ENCODE measurements at regions not wholly inside any gene's neighbourhood (a gene's known extent, or its start where the extent isn't known, plus 50 kb on each side); places are given as distances from the start of the nearest gene placed in this dataset.

DNA sequence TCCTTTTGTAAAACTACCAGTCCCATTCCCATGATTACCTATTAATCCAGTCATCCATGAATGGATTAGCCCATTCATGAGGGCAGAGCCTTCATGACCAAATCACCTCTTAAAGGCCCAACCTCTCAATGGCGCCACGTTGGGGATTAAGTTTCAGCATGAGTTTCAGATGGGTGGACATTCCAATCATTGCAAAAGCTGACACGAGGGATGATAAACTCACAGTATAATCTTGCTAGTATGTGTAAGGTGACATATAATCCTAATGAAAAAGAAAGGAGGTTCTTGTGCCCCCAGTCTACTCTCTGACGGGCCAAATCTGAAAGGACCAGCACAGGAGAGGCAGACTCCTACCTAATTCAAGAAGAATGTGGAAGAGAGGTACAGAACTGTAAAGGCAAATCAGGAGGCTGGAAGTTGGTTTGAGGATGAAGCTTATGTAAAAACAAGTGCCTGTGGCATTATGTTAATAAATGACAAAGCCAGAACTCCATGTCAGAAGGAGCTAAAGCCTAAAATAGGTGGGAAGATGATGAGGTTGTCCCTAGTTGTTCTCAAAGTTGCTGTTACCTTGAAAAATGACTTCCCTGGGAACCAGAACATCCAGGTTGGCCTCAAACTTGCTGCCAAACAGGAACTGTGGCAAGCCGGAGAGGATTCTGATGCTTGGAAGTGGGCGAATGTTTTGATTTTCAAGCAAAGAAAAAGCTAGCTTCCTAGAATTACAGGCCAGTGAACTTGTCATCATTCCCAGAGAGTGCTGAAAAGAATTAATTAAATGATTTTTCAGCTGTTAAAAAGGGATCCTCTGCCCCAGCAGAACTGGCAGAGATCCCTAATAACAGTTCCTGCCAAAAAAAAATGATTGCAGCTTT lies 106.5 kb upstream of the TIAM2 start:
- DNase-seq (no peak), ATAC-seq (no peak)
- no peaks in the 10 kb centered on the region for H3K27me3 ChIP-seq
- H3K4me3 ChIP-seq = no peak overlapping the region
- WGBS, 2 donors = 60 to 66% methylated on average over 6 of the region's 6 CpGs
- H3K9me3 ChIP-seq = peaks cover 0 to 3% (median 0%) of the 10 kb centered on the region in 11 donors
- peaks cover 0 to 6% (median 0%) of the 10 kb centered on the region in 9 donors for H3K36me3 ChIP-seq
- TF ChIP-seq, protein P1, sequence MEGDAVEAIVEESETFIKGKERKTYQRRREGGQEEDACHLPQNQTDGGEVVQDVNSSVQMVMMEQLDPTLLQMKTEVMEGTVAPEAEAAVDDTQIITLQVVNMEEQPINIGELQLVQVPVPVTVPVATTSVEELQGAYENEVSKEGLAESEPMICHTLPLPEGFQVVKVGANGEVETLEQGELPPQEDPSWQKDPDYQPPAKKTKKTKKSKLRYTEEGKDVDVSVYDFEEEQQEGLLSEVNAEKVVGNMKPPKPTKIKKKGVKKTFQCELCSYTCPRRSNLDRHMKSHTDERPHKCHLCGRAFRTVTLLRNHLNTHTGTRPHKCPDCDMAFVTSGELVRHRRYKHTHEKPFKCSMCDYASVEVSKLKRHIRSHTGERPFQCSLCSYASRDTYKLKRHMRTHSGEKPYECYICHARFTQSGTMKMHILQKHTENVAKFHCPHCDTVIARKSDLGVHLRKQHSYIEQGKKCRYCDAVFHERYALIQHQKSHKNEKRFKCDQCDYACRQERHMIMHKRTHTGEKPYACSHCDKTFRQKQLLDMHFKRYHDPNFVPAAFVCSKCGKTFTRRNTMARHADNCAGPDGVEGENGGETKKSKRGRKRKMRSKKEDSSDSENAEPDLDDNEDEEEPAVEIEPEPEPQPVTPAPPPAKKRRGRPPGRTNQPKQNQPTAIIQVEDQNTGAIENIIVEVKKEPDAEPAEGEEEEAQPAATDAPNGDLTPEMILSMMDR (IDR thresholded peaks at IDR 0.05) = no peak
- peaks cover 3 to 44% (median 12%) of the 10 kb centered on the region in 9 donors for H3K4me1 ChIP-seq
- intact Hi-C loops (cut with DNase I) = no loop called here
- no peak overlapping the region for H3K27ac ChIP-seq

DNA sequence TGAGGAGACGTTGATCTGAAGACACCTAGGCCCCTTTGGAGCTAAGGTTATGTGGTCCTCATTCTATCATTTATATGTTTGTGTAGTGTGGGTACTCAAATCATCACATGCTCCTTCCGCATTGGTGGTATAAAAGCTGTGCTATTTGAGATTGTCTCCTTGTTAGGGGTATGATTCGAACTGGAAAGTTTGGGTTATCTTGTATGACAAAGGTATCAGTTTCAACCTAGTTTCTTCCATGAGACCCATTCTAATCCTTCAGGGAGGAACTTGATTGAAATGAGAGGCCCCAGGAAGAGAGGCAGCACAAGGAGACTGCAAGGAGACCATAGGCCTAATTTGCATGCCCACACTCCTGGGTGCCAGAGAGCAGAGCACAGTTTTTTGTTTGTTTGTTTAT lies 104.2 kb upstream of the TIAM2 start:
- intact Hi-C loops (cut with DNase I) = loop anchor here in 1 of 10 donors (2.0 kb wide), 1 partner anchor 58 kb away; no protein-coding TSS in a partner anchor
- ATAC-seq = no peak
- 99% methylated on average over 3 of the region's 3 CpGs for WGBS, 2 donors
- no peak for DNase-seq
- TF ChIP-seq, protein P1 (IDR thresholded peaks at IDR 0.05) = no peak
- Histone ChIP-seq H3K4me1 (peaks cover 3 to 49% (median 19%) of the 10 kb centered on the region in 9 donors), H3K27me3 (no peaks in the 10 kb centered on the region), H3K36me3 (peaks cover 0 to 6% (median 0%) of the 10 kb centered on the region in 9 donors), H3K27ac (no peak overlapping the region), H3K4me3 (no peak overlapping the region), H3K9me3 (peaks cover 0 to 3% (median 0%) of the 10 kb centered on the region in 11 donors)

DNA sequence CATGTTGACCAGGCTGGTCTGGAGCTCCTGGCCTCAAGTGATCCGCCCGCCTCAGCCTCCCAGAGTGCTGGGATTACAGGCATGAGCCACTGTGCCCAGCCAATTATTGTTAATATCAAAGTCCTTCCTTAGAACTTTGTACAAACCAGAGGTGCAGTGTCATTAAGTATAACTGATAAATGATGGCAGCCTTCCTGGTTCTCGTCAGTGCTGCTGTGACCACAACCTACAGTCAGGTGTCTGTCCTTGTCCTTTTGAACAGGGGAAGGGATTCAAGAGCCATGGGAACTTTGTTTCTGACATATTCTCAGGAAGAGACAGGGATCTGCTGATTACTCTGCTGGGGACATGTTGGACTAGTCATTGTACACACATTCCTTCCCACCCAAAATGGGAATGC lies 103.2 kb upstream of the TIAM2 start:
- no peak for DNase-seq
- intact Hi-C loops (cut with DNase I) = loop anchor here in 1 of 10 donors (2.0 kb wide), 1 partner anchor 59 kb away; no protein-coding TSS in a partner anchor
- Histone ChIP-seq H3K9me3 (no peaks in the 10 kb centered on the region), H3K4me1 (peaks cover 3 to 49% (median 19%) of the 10 kb centered on the region in 9 donors), H3K27me3 (no peaks in the 10 kb centered on the region), H3K36me3 (peaks cover 0 to 12% (median 0%) of the 10 kb centered on the region in 9 donors), H3K4me3 (no peak overlapping the region), H3K27ac (peak overlapping the region in 2 of 10 donors; percentile 1 to 22)
- peak in 5 of 8 donors; percentile 47 to 77 (median 69) for ATAC-seq
- TF ChIP-seq, protein P1 (IDR thresholded peaks at IDR 0.05) = no peak
- WGBS, 2 donors = 84 to 86% methylated on average over 3 of the region's 3 CpGs

DNA sequence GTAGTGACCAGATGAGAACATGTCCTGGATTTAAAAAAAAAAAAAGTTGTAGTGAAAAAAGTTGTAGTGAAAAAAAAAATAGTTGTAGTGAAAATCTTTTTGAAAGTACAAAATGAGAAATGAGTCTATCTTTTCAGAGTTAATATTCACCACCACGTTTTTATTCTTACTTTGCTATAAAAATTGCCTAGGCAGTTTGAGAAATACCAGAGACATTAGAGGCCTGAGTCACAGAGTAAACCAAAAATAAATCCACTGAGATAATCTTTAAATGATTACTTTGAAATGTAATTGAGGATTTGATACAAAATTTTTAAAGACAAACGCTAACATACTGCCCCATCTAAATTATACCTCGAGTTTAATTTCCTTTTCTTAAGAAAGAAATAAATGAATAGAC lies 101.2 kb upstream of the TIAM2 start:
- WGBS, 2 donors = 61 to 66% methylated on average over 3 of the region's 3 CpGs

More for the DNA sequence above, 101.2 kb upstream of the TIAM2 start:
- ATAC-seq (no peak), DNase-seq (no peak)
- H3K36me3 ChIP-seq = peaks cover 0 to 23% (median 0%) of the 10 kb centered on the region in 9 donors
- no peak overlapping the region for H3K27ac ChIP-seq
- no peaks in the 10 kb centered on the region for H3K9me3 ChIP-seq
- H3K27me3 ChIP-seq = no peaks in the 10 kb centered on the region
- TF ChIP-seq, protein P1 (IDR thresholded peaks at IDR 0.05) = no peak
- no peak overlapping the region for H3K4me3 ChIP-seq
- intact Hi-C loops (cut with DNase I) = no loop called here
- peaks cover under 1 to 37% (median 8%) of the 10 kb centered on the region in 9 donors for H3K4me1 ChIP-seq

Measured in heart right ventricle (tissue), 16 donors.